ENCODE measurements at regions not wholly inside any gene's neighbourhood (a gene's known extent, or its start where the extent isn't known, plus 50 kb on each side); places are given as distances from the start of the nearest gene placed in this dataset.

DNA sequence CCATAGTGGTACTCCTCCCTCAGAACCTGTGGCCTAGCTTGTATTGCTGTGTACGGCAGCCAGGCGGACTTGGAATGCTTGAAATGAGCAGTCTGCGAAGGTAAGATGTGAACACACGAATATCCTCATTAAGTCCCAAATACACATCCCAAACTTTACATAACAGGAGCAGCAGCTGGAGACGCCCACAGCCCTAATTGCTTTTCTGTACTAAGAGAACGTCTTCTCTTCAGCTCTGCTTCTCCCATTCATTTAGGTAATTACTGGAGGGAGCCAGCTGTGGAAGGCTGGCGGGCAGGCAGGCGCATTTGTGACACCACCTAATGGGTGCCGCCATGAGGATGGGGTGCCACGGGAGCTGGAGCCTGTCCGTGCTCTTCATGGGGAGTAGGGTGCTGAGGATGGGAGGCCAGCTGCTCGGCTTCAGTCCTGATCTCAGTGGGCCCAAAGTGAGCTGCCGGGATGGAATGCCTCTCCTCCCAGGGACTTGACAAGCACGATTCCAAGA, 66.6 kb upstream of the POU3F1 start:
- Histone ChIP-seq H3K14ac (ENCODE audit: insufficient read depth, low read length) (no peak overlapping the region), H3K18ac (ENCODE audit: insufficient read length, low read depth, low read length) (no peak overlapping the region), H4K8ac (replicated peaks; ENCODE audit: insufficient read length, low read depth, low read length) (no peak overlapping the region), H2BK5ac (ENCODE audit: insufficient read length, low read length) (no peak overlapping the region), H3K56ac (ENCODE audit: insufficient read length, low read depth, low read length) (no peak overlapping the region), H3K23me2 (ENCODE audit: insufficient read length, low read depth, low read length, poor library complexity, severe bottlenecking) (no peaks in the 10 kb centered on the region), H2AK5ac (ENCODE audit: insufficient read length, low read length) (no peak overlapping the region), H2BK20ac (ENCODE audit: low read depth, low read length, poor library complexity, severe bottlenecking) (no peak overlapping the region), H2AFZ (ENCODE audit: low read length) (no peak overlapping the region), H2BK120ac (ENCODE audit: low read depth, low read length, poor library complexity, severe bottlenecking) (no peak overlapping the region), H3K27ac (ENCODE audit: insufficient read length, low read depth, low read length) (no peak overlapping the region), H3K27me3 (ENCODE audit: insufficient read depth, low read length) (no peaks in the 10 kb centered on the region), H3K23ac (ENCODE audit: insufficient read length, low read depth, low read length) (no peak overlapping the region), H4K91ac (ENCODE audit: insufficient read length, low read depth, low read length) (no peak overlapping the region), H3K4me2 (ENCODE audit: insufficient read depth, insufficient read length, low read length) (no peak overlapping the region), H2BK15ac (ENCODE audit: low read depth, low read length) (no peak overlapping the region), H3K9me3 (ENCODE audit: control insufficient read depth, low read depth, low read length) (no peaks in the 10 kb centered on the region), H2BK12ac (ENCODE audit: insufficient read length, low read depth, low read length) (no peak overlapping the region), H3T11ph (ENCODE audit: low read length) (no peak overlapping the region), H3K4me1 (ENCODE audit: insufficient read depth, low read length) (no peaks in the 10 kb centered on the region; the same call in 1 of the 2 replicates), H3K79me2 (ENCODE audit: insufficient read depth, low read length) (no peaks in the 10 kb centered on the region), H4K5ac (ENCODE audit: insufficient read length, low read depth, low read length) (no peak overlapping the region), H3K9ac (ENCODE audit: extremely low read depth, insufficient read length, low read length) (no peak overlapping the region), H3K79me1 (ENCODE audit: insufficient read depth, low read depth, low read length, poor library complexity, severe bottlenecking) (no peaks in the 10 kb centered on the region), H3K4ac (ENCODE audit: low read depth, low read length) (no peak overlapping the region), H4K20me1 (ENCODE audit: control insufficient read depth, insufficient read depth, insufficient read length) (no peaks in the 10 kb centered on the region)
- H3K4me1 Mint-ChIP-seq = peaks cover 23 to 29% of the 10 kb centered on the region in 2 experiments
- DNase-seq = no peak
- peaks cover 0 to 3% of the 10 kb centered on the region in 2 experiments; a peak in 3 of 5 replicates for H3K9me3 Mint-ChIP-seq
- TF ChIP-seq, protein P1, sequence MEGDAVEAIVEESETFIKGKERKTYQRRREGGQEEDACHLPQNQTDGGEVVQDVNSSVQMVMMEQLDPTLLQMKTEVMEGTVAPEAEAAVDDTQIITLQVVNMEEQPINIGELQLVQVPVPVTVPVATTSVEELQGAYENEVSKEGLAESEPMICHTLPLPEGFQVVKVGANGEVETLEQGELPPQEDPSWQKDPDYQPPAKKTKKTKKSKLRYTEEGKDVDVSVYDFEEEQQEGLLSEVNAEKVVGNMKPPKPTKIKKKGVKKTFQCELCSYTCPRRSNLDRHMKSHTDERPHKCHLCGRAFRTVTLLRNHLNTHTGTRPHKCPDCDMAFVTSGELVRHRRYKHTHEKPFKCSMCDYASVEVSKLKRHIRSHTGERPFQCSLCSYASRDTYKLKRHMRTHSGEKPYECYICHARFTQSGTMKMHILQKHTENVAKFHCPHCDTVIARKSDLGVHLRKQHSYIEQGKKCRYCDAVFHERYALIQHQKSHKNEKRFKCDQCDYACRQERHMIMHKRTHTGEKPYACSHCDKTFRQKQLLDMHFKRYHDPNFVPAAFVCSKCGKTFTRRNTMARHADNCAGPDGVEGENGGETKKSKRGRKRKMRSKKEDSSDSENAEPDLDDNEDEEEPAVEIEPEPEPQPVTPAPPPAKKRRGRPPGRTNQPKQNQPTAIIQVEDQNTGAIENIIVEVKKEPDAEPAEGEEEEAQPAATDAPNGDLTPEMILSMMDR (conservative IDR thresholded peaks at IDR 0.05) = no peak
- WGBS (ENCODE audit: extremely low coverage, insufficient read length, low lambda C conversion rate) = no CpG with 5 or more reads among the region's 14 CpGs
- no peak overlapping the region for H3K4me3 Mint-ChIP-seq
- H3K27ac Mint-ChIP-seq = peak overlapping the region in 1 of 3 experiments; percentile 2; a peak in 1 of 7 replicates
- H3K27me3 Mint-ChIP-seq (ENCODE audit: low read depth) = no peaks in the 10 kb centered on the region; the same call in 1 of the 2 replicates
- H3K36me3 Mint-ChIP-seq (ENCODE audit: insufficient read depth in 1 of 3, low read depth in 3 of 3) = peaks cover 0 to 7% (median 2%) of the 10 kb centered on the region in 3 experiments; a peak in 6 of 7 replicates

Measured in H9 (cell line).